ENCODE measurements at regions not wholly inside any gene's neighbourhood (a gene's known extent, or its start where the extent isn't known, plus 50 kb on each side); places are given as distances from the start of the nearest gene placed in this dataset.

- TF ChIP-seq CTCF (IDR thresholded peaks at IDR 0.05) (no peak), POLR2A (IDR thresholded peaks at IDR 0.05) (no peak), EP300 (IDR thresholded peaks at IDR 0.05) (no peak), POLR2AphosphoS5 (IDR thresholded peaks at IDR 0.05) (no peak)
These were observed 193.4 kb downstream of the ATG4C start for GRCh38 chr1:62977366-62977765.
